ENCODE measurements at regions not wholly inside any gene's neighbourhood (a gene's known extent, or its start where the extent isn't known, plus 50 kb on each side); places are given as distances from the start of the nearest gene placed in this dataset.

GRCh38 chr15:70250208-70251201, 152.8 kb upstream of the TLE3 start:
- TF ChIP-seq POLR2AphosphoS5 (IDR thresholded peaks at IDR 0.05) (no peak), CTCF (IDR thresholded peaks at IDR 0.05) (no peak)
